Gastrocnemius medialis (tissue), 4 donors: ENCODE measurements at regions not wholly inside any gene's neighbourhood (a gene's known extent, or its start where the extent isn't known, plus 50 kb on each side); places are given as distances from the start of the nearest gene placed in this dataset.

Experiments used
- POLR2A ChIP-seq, 2 donors: fragments of 450-650 bp; IDR thresholded peaks; one replicate each; pipeline ENCODE4 v1.6.1; 2017; ENCODE audit warnings: antibody characterized with exemption in 2 of 2, mild to moderate bottlenecking in 2 of 2, moderate library complexity in 2 of 2
- TF ChIP-seq, protein P1 (sequence below), 5 experiments: fragments of 450-650 bp in 3 of 5; fragments of 200-600 bp in 2 of 5; sonication (generic) in 2 of 5; IDR thresholded peaks in 4 of 5; conservative IDR thresholded peaks in 1 of 5; 1 replicate in 4 of 5; 2 replicates in 1 of 5; pipeline ENCODE4 v1.5.1; 2016 to 2019; ENCODE audit warnings: antibody characterized with exemption in 5 of 5, mild to moderate bottlenecking in 3 of 5, moderate library complexity in 3 of 5

DNA sequence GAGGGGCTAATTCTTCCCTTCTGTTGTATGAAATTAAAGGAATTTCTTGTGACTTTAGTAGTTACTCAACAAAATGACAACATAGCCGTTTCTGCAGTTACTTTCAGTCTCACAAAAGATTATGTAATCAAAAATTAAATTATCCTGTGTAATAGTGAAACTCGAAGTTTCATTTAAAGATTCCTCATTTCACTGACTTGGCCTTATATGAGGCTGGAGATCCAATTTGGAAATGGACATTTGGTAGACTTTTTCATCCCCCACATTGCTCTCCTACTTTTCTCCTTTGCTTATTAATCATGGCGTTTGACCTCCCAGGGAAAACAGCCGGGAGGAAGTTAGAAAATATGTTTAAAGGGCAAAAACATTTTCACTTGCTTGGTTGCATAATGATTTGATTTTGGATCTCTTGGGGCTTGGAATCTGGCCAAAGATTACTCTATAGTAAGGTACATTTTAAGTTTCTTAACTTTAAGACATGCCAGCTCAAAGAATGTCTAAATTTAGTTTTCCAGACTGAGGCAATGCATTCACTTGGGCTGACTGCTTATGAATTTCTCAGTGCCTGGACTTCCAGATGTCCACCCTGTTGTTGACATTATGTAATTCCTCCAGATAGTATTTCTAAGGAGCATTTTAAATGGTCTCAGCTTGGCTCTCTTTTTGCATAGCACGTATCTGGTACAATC is 1364.9 kb upstream of the MIR17HG start:
- TF ChIP-seq, protein P1, sequence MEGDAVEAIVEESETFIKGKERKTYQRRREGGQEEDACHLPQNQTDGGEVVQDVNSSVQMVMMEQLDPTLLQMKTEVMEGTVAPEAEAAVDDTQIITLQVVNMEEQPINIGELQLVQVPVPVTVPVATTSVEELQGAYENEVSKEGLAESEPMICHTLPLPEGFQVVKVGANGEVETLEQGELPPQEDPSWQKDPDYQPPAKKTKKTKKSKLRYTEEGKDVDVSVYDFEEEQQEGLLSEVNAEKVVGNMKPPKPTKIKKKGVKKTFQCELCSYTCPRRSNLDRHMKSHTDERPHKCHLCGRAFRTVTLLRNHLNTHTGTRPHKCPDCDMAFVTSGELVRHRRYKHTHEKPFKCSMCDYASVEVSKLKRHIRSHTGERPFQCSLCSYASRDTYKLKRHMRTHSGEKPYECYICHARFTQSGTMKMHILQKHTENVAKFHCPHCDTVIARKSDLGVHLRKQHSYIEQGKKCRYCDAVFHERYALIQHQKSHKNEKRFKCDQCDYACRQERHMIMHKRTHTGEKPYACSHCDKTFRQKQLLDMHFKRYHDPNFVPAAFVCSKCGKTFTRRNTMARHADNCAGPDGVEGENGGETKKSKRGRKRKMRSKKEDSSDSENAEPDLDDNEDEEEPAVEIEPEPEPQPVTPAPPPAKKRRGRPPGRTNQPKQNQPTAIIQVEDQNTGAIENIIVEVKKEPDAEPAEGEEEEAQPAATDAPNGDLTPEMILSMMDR (IDR thresholded peaks at IDR 0.05 in 4 of 5, conservative IDR thresholded peaks at IDR 0.05 in 1 of 5): no peak
- TF ChIP-seq POLR2A (IDR thresholded peaks at IDR 0.05): no peak
